Parathyroid adenoma (tissue), 2 donors: ENCODE measurements at regions not wholly inside any gene's neighbourhood (a gene's known extent, or its start where the extent isn't known, plus 50 kb on each side); places are given as distances from the start of the nearest gene placed in this dataset.

Source experiments
- H2AFZ ChIP-seq: fragments of 300-600 bp; sonication (generic); one replicate; pipeline ENCODE4 v1.7.0; 2017; ENCODE audit warnings: antibody characterized with exemption, mild to moderate bottlenecking
- H3K27ac ChIP-seq: fragments of 300-600 bp; sonication (generic); one replicate; pipeline ENCODE4 v1.7.0; 2017
- H3K27me3 ChIP-seq: fragments of 300-600 bp; sonication (generic); one replicate; pipeline ENCODE4 v1.7.0; 2017; ENCODE audit warnings: low read length; ENCODE audit not compliant: control insufficient read depth, insufficient read depth
- H3K36me3 ChIP-seq: fragments of 300-600 bp; sonication (generic); one replicate; pipeline ENCODE4 v1.7.0; 2017; ENCODE audit warnings: low read length; ENCODE audit not compliant: control insufficient read depth, insufficient read depth
- H3K4me1 ChIP-seq: fragments of 300-600 bp; sonication (generic); one replicate; pipeline ENCODE4 v1.7.0; 2017; ENCODE audit warnings: control low read depth
- H3K4me2 ChIP-seq: fragments of 300-600 bp; sonication (generic); one replicate; pipeline ENCODE4 v1.7.0; 2017; ENCODE audit warnings: low read length
- H3K4me3 ChIP-seq: fragments of 300-600 bp; sonication (generic); one replicate; pipeline ENCODE4 v1.7.0; 2017; ENCODE audit warnings: low read depth, low read length
- H3K79me2 ChIP-seq: fragments of 300-600 bp; sonication (generic); one replicate; pipeline ENCODE4 v1.7.0; 2017; ENCODE audit warnings: control low read depth
- H3K9ac ChIP-seq: fragments of 300-600 bp; sonication (generic); one replicate; pipeline ENCODE4 v1.7.0; 2017; ENCODE audit warnings: mild to moderate bottlenecking
- H3K9me3 ChIP-seq: fragments of 300-600 bp; sonication (generic); one replicate; pipeline ENCODE4 v1.7.0; 2017; ENCODE audit warnings: low read length; ENCODE audit not compliant: control insufficient read depth
- TF ChIP-seq, protein P1 (sequence below): fragments of 300-600 bp; sonication (generic); IDR thresholded peaks from one replicate; pipeline ENCODE4 v1.7.0; 2017; ENCODE audit warnings: antibody characterized with exemption, mild to moderate bottlenecking
- donor health status: primary hyperparathyroidism.

DNA sequence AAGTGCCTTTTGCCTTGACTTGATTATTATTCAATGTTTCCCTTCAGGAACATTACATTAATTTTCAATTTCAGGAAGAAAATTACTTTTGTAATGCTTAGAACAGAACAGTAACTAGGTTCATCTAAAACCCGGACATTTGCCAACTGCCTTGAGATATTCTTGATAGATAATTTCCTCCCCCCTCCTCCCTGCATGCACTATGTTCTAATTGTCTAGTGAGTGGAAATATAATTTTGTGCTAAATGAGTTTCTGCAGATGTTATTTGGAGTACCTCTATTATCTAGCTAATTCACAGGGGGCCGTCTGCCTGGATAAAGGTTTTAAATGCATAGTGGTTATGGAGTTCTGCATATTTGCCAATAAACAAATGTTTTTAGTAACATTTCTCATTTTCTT, 200.3 kb upstream of the SLC39A10 start:
- TF ChIP-seq, protein P1, sequence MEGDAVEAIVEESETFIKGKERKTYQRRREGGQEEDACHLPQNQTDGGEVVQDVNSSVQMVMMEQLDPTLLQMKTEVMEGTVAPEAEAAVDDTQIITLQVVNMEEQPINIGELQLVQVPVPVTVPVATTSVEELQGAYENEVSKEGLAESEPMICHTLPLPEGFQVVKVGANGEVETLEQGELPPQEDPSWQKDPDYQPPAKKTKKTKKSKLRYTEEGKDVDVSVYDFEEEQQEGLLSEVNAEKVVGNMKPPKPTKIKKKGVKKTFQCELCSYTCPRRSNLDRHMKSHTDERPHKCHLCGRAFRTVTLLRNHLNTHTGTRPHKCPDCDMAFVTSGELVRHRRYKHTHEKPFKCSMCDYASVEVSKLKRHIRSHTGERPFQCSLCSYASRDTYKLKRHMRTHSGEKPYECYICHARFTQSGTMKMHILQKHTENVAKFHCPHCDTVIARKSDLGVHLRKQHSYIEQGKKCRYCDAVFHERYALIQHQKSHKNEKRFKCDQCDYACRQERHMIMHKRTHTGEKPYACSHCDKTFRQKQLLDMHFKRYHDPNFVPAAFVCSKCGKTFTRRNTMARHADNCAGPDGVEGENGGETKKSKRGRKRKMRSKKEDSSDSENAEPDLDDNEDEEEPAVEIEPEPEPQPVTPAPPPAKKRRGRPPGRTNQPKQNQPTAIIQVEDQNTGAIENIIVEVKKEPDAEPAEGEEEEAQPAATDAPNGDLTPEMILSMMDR = no peak
- Histone ChIP-seq H3K9me3 (no peaks in the 10 kb centered on the region), H3K27ac (no peak overlapping the region), H3K9ac (no peak overlapping the region), H2AFZ (no peak overlapping the region), H3K36me3 (no peaks in the 10 kb centered on the region), H3K4me1 (no peaks in the 10 kb centered on the region), H3K4me2 (no peak overlapping the region), H3K79me2 (no peaks in the 10 kb centered on the region), H3K4me3 (no peak overlapping the region), H3K27me3 (no peaks in the 10 kb centered on the region)

DNA sequence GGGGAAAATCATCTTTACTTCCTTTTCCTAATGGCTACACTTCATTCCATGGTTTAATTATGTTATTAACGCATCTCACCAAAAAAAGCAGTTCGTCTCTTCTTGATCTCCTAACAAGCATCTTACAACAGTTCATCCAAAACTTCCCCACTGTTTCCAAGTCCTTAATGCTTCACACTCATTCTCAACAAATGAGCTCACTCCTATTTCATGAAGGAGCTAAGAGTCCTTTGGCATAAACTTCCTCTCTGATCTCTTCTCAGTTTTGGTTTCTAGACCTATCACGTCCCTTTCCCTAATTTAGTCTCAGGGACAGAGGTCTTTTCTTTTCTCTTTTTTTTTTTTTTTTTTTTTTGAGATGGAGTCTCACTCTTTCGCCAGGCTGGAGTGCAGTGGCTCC, 205.9 kb upstream of the SLC39A10 start:
- H2AFZ ChIP-seq = no peak overlapping the region
- no peak overlapping the region for H3K9ac ChIP-seq
- no peaks in the 10 kb centered on the region for H3K4me1 ChIP-seq
- H3K9me3 ChIP-seq = no peaks in the 10 kb centered on the region
- H3K27ac ChIP-seq = no peak overlapping the region
- no peaks in the 10 kb centered on the region for H3K36me3 ChIP-seq
- no peak overlapping the region for H3K4me2 ChIP-seq
- no peak overlapping the region for H3K4me3 ChIP-seq
- no peaks in the 10 kb centered on the region for H3K79me2 ChIP-seq
- TF ChIP-seq, protein P1 = no peak
- no peaks in the 10 kb centered on the region for H3K27me3 ChIP-seq

DNA sequence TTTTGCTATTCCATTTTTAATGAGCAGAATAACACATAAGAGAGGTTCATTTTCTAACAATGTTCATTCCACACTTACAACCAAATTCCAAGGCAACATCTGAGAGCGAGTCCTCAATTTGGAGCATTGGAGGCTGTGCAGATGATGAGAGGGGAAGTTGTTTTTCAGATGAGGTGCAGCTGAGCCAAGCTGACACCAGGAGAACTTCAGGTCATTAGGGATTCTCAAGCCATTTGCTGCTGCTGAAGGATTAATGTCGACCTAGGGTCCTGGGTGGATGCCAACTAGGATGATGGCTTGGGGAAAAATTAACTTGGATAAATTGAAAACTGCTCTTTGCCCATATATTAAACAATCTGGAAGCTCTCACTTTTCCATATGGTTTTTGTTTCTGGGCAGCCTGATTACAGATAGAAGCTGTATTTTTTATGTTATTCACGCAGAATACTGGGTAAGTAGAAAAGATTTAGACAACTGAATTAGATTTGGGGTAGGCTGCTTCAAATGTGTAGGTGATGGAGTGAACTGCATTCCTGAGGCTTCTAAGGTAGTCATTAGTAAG, 206.4 kb upstream of the SLC39A10 start:
- Histone ChIP-seq H3K4me1 (no peaks in the 10 kb centered on the region), H3K27me3 (no peaks in the 10 kb centered on the region), H3K4me2 (no peak overlapping the region), H3K4me3 (no peak overlapping the region), H3K36me3 (no peaks in the 10 kb centered on the region), H3K27ac (no peak overlapping the region), H3K9ac (no peak overlapping the region), H3K9me3 (no peaks in the 10 kb centered on the region), H3K79me2 (no peaks in the 10 kb centered on the region), H2AFZ (no peak overlapping the region)
- TF ChIP-seq, protein P1 = no peak

DNA sequence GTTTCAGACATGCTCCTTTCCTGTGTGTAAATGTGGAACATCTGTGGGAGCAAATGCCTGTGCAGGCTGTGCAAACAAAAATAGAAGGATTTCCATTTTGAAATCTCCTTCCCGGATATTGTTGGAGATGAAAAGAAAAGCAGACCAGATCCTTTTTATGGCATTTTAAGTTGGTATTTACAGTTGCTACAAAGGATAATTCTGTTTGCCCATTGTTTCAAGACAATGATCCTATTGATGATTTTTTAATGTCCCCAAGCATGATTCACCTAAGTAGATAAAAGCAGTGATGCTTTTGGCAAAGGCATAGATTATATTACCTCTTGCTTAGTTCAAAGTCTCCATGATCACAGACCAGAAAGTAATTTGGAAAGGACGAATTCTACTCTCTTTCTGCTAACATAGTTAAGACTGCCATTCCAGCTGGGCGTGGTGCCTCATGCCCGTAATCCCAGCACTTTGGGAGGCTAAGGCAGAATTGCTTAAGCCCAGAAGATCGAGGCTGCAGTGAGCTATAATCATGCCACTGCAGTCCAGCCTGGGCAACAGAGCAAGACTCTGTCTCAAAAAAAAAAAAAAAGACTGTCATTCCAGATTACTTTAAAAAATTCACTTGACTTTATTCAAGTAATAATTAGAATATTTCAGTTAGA, 209.6 kb upstream of the SLC39A10 start:
- H3K4me2 ChIP-seq = no peak overlapping the region
- H3K79me2 ChIP-seq = no peaks in the 10 kb centered on the region
- no peak overlapping the region for H3K27ac ChIP-seq
- H3K4me3 ChIP-seq = no peak overlapping the region
- no peaks in the 10 kb centered on the region for H3K27me3 ChIP-seq
- no peak overlapping the region for H2AFZ ChIP-seq
- H3K9ac ChIP-seq = no peak overlapping the region
- H3K9me3 ChIP-seq = no peaks in the 10 kb centered on the region
- TF ChIP-seq, protein P1 = no peak
- no peaks in the 10 kb centered on the region for H3K4me1 ChIP-seq
- H3K36me3 ChIP-seq = no peaks in the 10 kb centered on the region

DNA sequence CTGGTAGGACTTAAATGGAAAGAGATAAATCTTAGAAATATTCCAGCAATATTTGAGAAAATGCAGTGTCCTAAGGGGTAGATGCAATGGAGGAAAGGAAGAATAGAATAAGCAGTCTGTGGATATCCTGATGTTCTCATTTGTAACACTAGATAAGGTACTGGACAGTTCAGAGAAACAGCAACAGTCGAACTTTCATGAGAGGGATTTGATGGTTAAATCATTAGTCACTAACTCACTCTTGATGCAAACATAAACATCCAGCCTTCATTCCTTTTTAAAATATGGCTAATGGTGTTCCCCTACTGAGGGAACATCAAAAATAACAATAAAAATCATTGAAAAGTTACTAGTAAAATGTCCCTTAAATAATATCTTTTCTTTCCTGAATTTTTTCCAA, 211.4 kb upstream of the SLC39A10 start:
- no peaks in the 10 kb centered on the region for H3K36me3 ChIP-seq
- no peaks in the 10 kb centered on the region for H3K4me1 ChIP-seq
- H3K27ac ChIP-seq = no peak overlapping the region
- H3K9me3 ChIP-seq = no peaks in the 10 kb centered on the region
- no peak overlapping the region for H3K4me3 ChIP-seq
- no peak overlapping the region for H3K4me2 ChIP-seq
- H2AFZ ChIP-seq = no peak overlapping the region
- no peak overlapping the region for H3K9ac ChIP-seq
- H3K27me3 ChIP-seq = no peaks in the 10 kb centered on the region
- TF ChIP-seq, protein P1 = no peak
- no peaks in the 10 kb centered on the region for H3K79me2 ChIP-seq
